HG02884 (cell line): ENCODE measurements at regions not wholly inside any gene's neighbourhood (a gene's known extent, or its start where the extent isn't known, plus 50 kb on each side); places are given as distances from the start of the nearest gene placed in this dataset.
"Not testable (repeated sequence)": the region's sequence is repeated elsewhere in the genome, so short reads cannot be mapped to it uniquely, and the experiment has no call there.

Source experiments
- ATAC-seq: cut with Tn5 transposase; IDR thresholded peaks from one replicate; pipeline ENCODE4 v1.9.1; 2021; ENCODE audit warnings: mild to moderate bottlenecking, moderate library complexity; ENCODE audit not compliant: unreplicated experiment

- ATAC-seq: no peak
Measured at GRCh38 chr7:138308136-138308535, 151.9 kb upstream of the TRIM24 start.

GRCh38 chr7:138309186-138309585 is 150.9 kb upstream of the TRIM24 start:
- no peak for ATAC-seq

- ATAC-seq: no peak
Measured at GRCh38 chr7:138313829-138314178, 146.3 kb upstream of the TRIM24 start.

- no peak for ATAC-seq
Measured at GRCh38 chr7:138316421-138317043, 143.5 kb upstream of the TRIM24 start.

GRCh38 chr7:138317044-138317596 is 142.9 kb upstream of the TRIM24 start:
- no peak for ATAC-seq

GRCh38 chr7:138324941-138325340 is 135.1 kb upstream of the TRIM24 start:
- ATAC-seq: no peak

GRCh38 chr7:138325434-138325833 is 134.6 kb upstream of the TRIM24 start:
- ATAC-seq: no peak

GRCh38 chr7:138328215-138328614 is 131.8 kb upstream of the TRIM24 start:
- no peak for ATAC-seq

GRCh38 chr7:138332850-138333249 is 127.2 kb upstream of the TRIM24 start:
- ATAC-seq: not testable (repeated sequence)

GRCh38 chr7:138338361-138338760 is 121.7 kb upstream of the TRIM24 start:
- no peak for ATAC-seq

- ATAC-seq: not testable (repeated sequence)
Measured at GRCh38 chr7:138339229-138339628, 120.8 kb upstream of the TRIM24 start.

- ATAC-seq: no peak
Measured at GRCh38 chr7:138342990-138343389, 117.1 kb upstream of the TRIM24 start.

- no peak for ATAC-seq
Measured at GRCh38 chr7:138345567-138345966, 114.5 kb upstream of the TRIM24 start.

GRCh38 chr7:138346975-138347374 is 113.1 kb upstream of the TRIM24 start:
- no peak for ATAC-seq

GRCh38 chr7:138349841-138350700 is 110.0 kb upstream of the TRIM24 start:
- no peak for ATAC-seq

GRCh38 chr7:138350701-138351357 is 109.2 kb upstream of the TRIM24 start:
- no peak for ATAC-seq

GRCh38 chr7:138352570-138353461 is 107.2 kb upstream of the TRIM24 start:
- no peak for ATAC-seq

GRCh38 chr7:138354066-138354465 is 106.0 kb upstream of the TRIM24 start:
- no peak for ATAC-seq

- ATAC-seq: no peak
Measured at GRCh38 chr7:138355254-138355653, 104.8 kb upstream of the TRIM24 start.

- no peak for ATAC-seq
Measured at GRCh38 chr7:138358850-138359341, 101.2 kb upstream of the TRIM24 start.
